Suprapubic skin (tissue), 4 donors: ENCODE measurements at regions not wholly inside any gene's neighbourhood (a gene's known extent, or its start where the extent isn't known, plus 50 kb on each side); places are given as distances from the start of the nearest gene placed in this dataset.

ENCODE experiments used
- DNase-seq, 2 donors: peaks; one replicate each; pipeline ENCODE4 v3.0.0-alpha.2; 2019; ENCODE audit warnings: low spot score in 2 of 2
- H3K27ac ChIP-seq: fragments of 200-600 bp; sonication (generic); one replicate; pipeline ENCODE4 v1.5.1; 2019
- H3K27me3 ChIP-seq: fragments of 200-600 bp; sonication (generic); one replicate; pipeline ENCODE4 v1.5.1; 2019
- H3K36me3 ChIP-seq: fragments of 200-600 bp; sonication (generic); one replicate; pipeline ENCODE4 v1.5.1; 2019
- H3K4me1 ChIP-seq: fragments of 200-600 bp; sonication (generic); one replicate; pipeline ENCODE4 v1.5.1; 2019
- H3K4me3 ChIP-seq: fragments of 200-600 bp; sonication (generic); one replicate; pipeline ENCODE4 v1.5.1; 2019; ENCODE audit warnings: mild to moderate bottlenecking
- H3K9me3 ChIP-seq: fragments of 200-600 bp; sonication (generic); one replicate; pipeline ENCODE4 v1.5.1; 2019
- EP300 ChIP-seq: sonication (generic); formaldehyde crosslinking; IDR thresholded peaks from one replicate; pipeline ENCODE4 v1.6.1; 2017; ENCODE audit warnings: antibody characterized with exemption
- POLR2A ChIP-seq, 2 donors: fragments of 450-650 bp; IDR thresholded peaks; one replicate each; pipeline ENCODE4 v1.6.1; 2017; ENCODE audit warnings: antibody characterized with exemption in 2 of 2, mild to moderate bottlenecking in 2 of 2, moderate library complexity in 2 of 2
- POLR2AphosphoS5 ChIP-seq, 3 donors: sonication (generic); formaldehyde crosslinking; IDR thresholded peaks; one replicate each; pipeline ENCODE4 v1.6.1; 2017; ENCODE audit warnings: antibody characterized with exemption in 3 of 3
- whole genome bisulfite sequencing: methylation state at CpG from one replicate; pipeline ENCODE4 v1.1.5; 2018; 5-methylcytosine and 5-hydroxymethylcytosine counted together
- TF ChIP-seq, protein P1 (sequence below), 2 donors: fragments of 200-600 bp in 1 of 2; fragments of 450-650 bp in 1 of 2; sonication (generic) in 1 of 2; IDR thresholded peaks; one replicate each; pipeline ENCODE4 v1.5.1; 2016 to 2019; ENCODE audit warnings: antibody characterized with exemption in 2 of 2, mild to moderate bottlenecking in 1 of 2, moderate library complexity in 1 of 2

DNA sequence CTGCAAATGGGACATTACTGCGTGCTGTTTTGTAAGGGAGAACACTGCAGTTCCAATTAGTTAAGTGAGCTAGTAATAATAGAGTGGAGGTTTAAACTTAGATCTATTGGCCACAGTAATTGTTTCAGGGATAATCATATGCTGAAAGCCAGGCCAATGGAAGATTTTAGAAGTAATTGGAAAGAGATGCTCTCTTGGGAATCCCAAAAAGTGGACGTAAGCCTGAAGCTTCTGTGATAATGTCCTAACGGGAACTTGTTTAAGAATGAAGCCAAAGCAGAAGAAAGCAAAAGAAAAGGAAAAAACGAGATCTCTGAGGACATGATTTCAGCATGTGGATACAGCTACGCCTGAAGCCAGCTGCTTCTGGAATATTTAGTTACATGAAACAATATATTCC, 594.6 kb downstream of the SLC4A3 start:
- Histone ChIP-seq H3K27me3 (no peaks in the 10 kb centered on the region), H3K4me1 (peaks cover 30% of the 10 kb centered on the region), H3K4me3 (no peak overlapping the region), H3K27ac (no peak overlapping the region), H3K36me3 (no peaks in the 10 kb centered on the region), H3K9me3 (no peaks in the 10 kb centered on the region)
- DNase-seq: no peak
- 76% methylated on average over 5 of the region's 5 CpGs for WGBS
- TF ChIP-seq, protein P1, sequence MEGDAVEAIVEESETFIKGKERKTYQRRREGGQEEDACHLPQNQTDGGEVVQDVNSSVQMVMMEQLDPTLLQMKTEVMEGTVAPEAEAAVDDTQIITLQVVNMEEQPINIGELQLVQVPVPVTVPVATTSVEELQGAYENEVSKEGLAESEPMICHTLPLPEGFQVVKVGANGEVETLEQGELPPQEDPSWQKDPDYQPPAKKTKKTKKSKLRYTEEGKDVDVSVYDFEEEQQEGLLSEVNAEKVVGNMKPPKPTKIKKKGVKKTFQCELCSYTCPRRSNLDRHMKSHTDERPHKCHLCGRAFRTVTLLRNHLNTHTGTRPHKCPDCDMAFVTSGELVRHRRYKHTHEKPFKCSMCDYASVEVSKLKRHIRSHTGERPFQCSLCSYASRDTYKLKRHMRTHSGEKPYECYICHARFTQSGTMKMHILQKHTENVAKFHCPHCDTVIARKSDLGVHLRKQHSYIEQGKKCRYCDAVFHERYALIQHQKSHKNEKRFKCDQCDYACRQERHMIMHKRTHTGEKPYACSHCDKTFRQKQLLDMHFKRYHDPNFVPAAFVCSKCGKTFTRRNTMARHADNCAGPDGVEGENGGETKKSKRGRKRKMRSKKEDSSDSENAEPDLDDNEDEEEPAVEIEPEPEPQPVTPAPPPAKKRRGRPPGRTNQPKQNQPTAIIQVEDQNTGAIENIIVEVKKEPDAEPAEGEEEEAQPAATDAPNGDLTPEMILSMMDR (IDR thresholded peaks at IDR 0.05): no peak
- TF ChIP-seq EP300 (no peak), POLR2A (IDR thresholded peaks at IDR 0.05) (no peak), POLR2AphosphoS5 (IDR thresholded peaks at IDR 0.05) (no peak)

GRCh38 chr2:220224691-220225543, 597.5 kb downstream of the SLC4A3 start:
- Histone ChIP-seq H3K4me3 (no peak overlapping the region), H3K27me3 (no peaks in the 10 kb centered on the region), H3K36me3 (no peaks in the 10 kb centered on the region), H3K9me3 (no peaks in the 10 kb centered on the region), H3K27ac (no peak overlapping the region), H3K4me1 (peaks cover 17% of the 10 kb centered on the region)
- 64% methylated on average over 4 of the region's 4 CpGs for WGBS
- TF ChIP-seq, protein P1 (IDR thresholded peaks at IDR 0.05): no peak
- no peak for TF ChIP-seq POLR2A (IDR thresholded peaks at IDR 0.05)
- no peak for TF ChIP-seq EP300
- no peak for TF ChIP-seq POLR2AphosphoS5 (IDR thresholded peaks at IDR 0.05)
- no peak for DNase-seq

DNA sequence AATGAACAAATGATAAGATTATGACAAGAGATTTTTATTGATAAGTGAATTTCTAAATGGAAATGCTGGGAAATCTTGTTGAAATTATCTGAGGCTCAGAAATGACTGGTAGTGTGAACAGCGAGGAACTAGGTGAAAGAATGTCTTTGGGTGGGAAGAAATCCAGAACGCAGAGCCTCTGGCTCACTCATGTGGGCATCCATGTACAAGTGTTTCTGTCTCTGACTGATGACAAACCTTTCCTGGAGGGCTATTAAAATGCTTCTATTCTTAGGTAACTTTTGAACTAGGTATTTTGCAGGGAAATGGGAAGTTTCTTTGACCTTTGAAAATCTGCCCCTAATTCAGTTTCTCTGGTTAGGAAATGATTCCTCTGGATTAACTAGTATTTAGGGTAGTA, 598.6 kb downstream of the SLC4A3 start:
- no peak for DNase-seq
- Histone ChIP-seq H3K27ac (no peak overlapping the region), H3K4me1 (peaks cover 11% of the 10 kb centered on the region), H3K36me3 (no peaks in the 10 kb centered on the region), H3K9me3 (no peaks in the 10 kb centered on the region), H3K27me3 (no peaks in the 10 kb centered on the region), H3K4me3 (no peak overlapping the region)
- WGBS: 74% methylated on average over 2 of the region's 2 CpGs
- TF ChIP-seq EP300 (no peak), POLR2AphosphoS5 (IDR thresholded peaks at IDR 0.05) (no peak), POLR2A (IDR thresholded peaks at IDR 0.05) (no peak)
- TF ChIP-seq, protein P1 (IDR thresholded peaks at IDR 0.05): no peak

GRCh38 chr2:220226546-220226945, 599.1 kb downstream of the SLC4A3 start:
- 95% methylated on average over 1 of the region's 1 CpG for WGBS
- peaks cover 11% of the 10 kb centered on the region for H3K4me1 ChIP-seq
- no peaks in the 10 kb centered on the region for H3K9me3 ChIP-seq
- H3K36me3 ChIP-seq: no peaks in the 10 kb centered on the region
- TF ChIP-seq POLR2AphosphoS5 (IDR thresholded peaks at IDR 0.05) (no peak), POLR2A (IDR thresholded peaks at IDR 0.05) (no peak), EP300 (no peak)
- TF ChIP-seq, protein P1 (IDR thresholded peaks at IDR 0.05): no peak
- no peak overlapping the region for H3K4me3 ChIP-seq
- H3K27me3 ChIP-seq: no peaks in the 10 kb centered on the region
- DNase-seq: no peak
- no peak overlapping the region for H3K27ac ChIP-seq

DNA sequence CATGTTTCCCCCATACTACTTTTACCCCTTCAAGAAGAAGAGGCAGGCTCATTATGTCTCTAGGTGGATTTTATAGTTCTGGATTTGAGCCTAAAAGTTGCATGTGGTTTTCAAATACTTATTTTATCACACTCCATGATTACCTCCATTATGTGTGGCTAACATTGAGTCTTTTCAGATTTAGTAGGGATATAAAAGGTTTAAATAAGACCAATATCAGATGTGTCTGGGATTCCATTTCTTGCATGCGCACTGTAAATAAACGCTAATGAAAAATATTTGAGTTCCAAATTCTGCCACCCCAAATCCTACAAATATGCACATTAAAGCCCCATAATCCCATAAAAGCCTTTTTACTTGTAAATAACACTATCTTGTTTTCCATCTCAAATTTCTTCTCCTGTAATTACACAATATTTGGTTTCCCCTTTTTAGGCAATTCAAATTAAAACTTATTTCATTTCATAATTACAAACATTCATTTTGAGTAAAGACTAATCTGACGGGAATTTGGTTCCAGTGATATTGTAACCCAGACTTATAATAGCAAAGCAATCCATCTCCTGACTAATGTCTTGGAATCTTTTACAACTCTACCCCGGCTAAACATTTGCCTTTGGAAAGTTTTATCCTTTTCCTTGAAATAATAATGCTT, 600.0 kb downstream of the SLC4A3 start:
- Histone ChIP-seq H3K9me3 (no peaks in the 10 kb centered on the region), H3K4me3 (no peak overlapping the region), H3K36me3 (no peaks in the 10 kb centered on the region), H3K27me3 (no peaks in the 10 kb centered on the region), H3K4me1 (peaks cover 11% of the 10 kb centered on the region), H3K27ac (no peak overlapping the region)
- TF ChIP-seq POLR2A (IDR thresholded peaks at IDR 0.05) (no peak), EP300 (no peak), POLR2AphosphoS5 (IDR thresholded peaks at IDR 0.05) (no peak)
- TF ChIP-seq, protein P1 (IDR thresholded peaks at IDR 0.05): no peak
- DNase-seq: no peak
- WGBS: 53% methylated on average over 4 of the region's 4 CpGs
